Left ventricle myocardium superior (tissue), 1 donor: ENCODE measurements at regions not wholly inside any gene's neighbourhood (a gene's known extent, or its start where the extent isn't known, plus 50 kb on each side); places are given as distances from the start of the nearest gene placed in this dataset.
A peak's percentile ranks its signal among the peaks of the same experiment; 100 is the strongest.
"Not testable (repeated sequence)": the region's sequence is repeated elsewhere in the genome, so short reads cannot be mapped to it uniquely, and the experiment has no call there.

ENCODE experiments used
- ATAC-seq: fragments of 200-7000 bp; cut with Tn5 transposase; one replicate; pipeline ENCODE4 v1.9.1; 2020; ENCODE audit warnings: mild to moderate bottlenecking, moderate library complexity
- DNase-seq: peaks from one replicate; pipeline ENCODE4 v3.0.0-alpha.2; 2020
- intact Hi-C: fragments of 100-400 bp; cut with micrococcal nuclease; formaldehyde crosslinking; loops from one replicate; pipeline ENCODE4 v1.11.0; 2022
- donor health status: DM: no; HTN: yes; CAD: no; lungs with severe emphysema.

GRCh38 chr4:149214301-149214700, 601.3 kb downstream of the IQCM start:
- intact Hi-C loops: no loop called here
- ATAC-seq (no peak), DNase-seq (no peak)

- intact Hi-C loops: no loop called here
- no peak for ATAC-seq
These were observed 603.8 kb downstream of the IQCM start for GRCh38 chr4:149211876-149212275.

GRCh38 chr4:149203256-149204001, 612.2 kb downstream of the IQCM start:
- ATAC-seq (peak; percentile 98), DNase-seq (peak; percentile 43)
- intact Hi-C loops: no loop called here

More at GRCh38 chr4:149211876-149212275, 603.8 kb downstream of the IQCM start:
- DNase-seq: no peak

- intact Hi-C loops: no loop called here
- ATAC-seq (no peak), DNase-seq (no peak)
These were observed 613.5 kb downstream of the IQCM start for GRCh38 chr4:149202117-149202516.

- intact Hi-C loops: no loop called here
- no peak for ATAC-seq
- no peak for DNase-seq
These were observed 616.0 kb downstream of the IQCM start for GRCh38 chr4:149199594-149199993.

- no peak for ATAC-seq
- intact Hi-C loops: no loop called here
- no peak for DNase-seq
These were observed 621.6 kb downstream of the IQCM start for GRCh38 chr4:149194061-149194460.

- intact Hi-C loops: no loop called here
- DNase-seq: no peak
- no peak for ATAC-seq
These were observed 627.9 kb downstream of the IQCM start for GRCh38 chr4:149187726-149188125.

GRCh38 chr4:149183638-149184037, 632.0 kb downstream of the IQCM start:
- intact Hi-C loops: no loop called here
- ATAC-seq (no peak), DNase-seq (no peak)

GRCh38 chr4:149181459-149181858, 634.2 kb downstream of the IQCM start:
- DNase-seq, ATAC-seq, intact Hi-C loops: not testable (repeated sequence)

GRCh38 chr4:149176039-149176438, 639.6 kb downstream of the IQCM start:
- intact Hi-C loops: no loop called here
- no peak for ATAC-seq
- DNase-seq: no peak

- no peak for DNase-seq
- no peak for ATAC-seq
- intact Hi-C loops: no loop called here
These were observed 640.1 kb downstream of the IQCM start for GRCh38 chr4:149175549-149175948.

GRCh38 chr4:149173241-149174013, 642.2 kb downstream of the IQCM start:
- intact Hi-C loops: no loop called here
- no peak for DNase-seq
- ATAC-seq: no peak

- intact Hi-C loops: no loop called here
- DNase-seq (no peak), ATAC-seq (no peak)
These were observed 647.0 kb downstream of the IQCM start for GRCh38 chr4:149168645-149169044.

- no peak for DNase-seq
- intact Hi-C loops: no loop called here
- ATAC-seq: no peak
These were observed 648.8 kb downstream of the IQCM start for GRCh38 chr4:149166876-149167275.

- intact Hi-C loops: no loop called here
- DNase-seq: no peak
- ATAC-seq: no peak
These were observed 649.3 kb downstream of the IQCM start for GRCh38 chr4:149166365-149166764.

- DNase-seq (no peak), ATAC-seq (no peak)
- intact Hi-C loops: no loop called here
These were observed 651.4 kb downstream of the IQCM start for GRCh38 chr4:149164282-149164681.

GRCh38 chr4:149161247-149161646, 654.4 kb downstream of the IQCM start:
- ATAC-seq: peak; percentile 84
- DNase-seq: no peak
- intact Hi-C loops: no loop called here

- intact Hi-C loops: no loop called here
- ATAC-seq (no peak), DNase-seq (no peak)
These were observed 655.3 kb downstream of the IQCM start for GRCh38 chr4:149160370-149160769.

- no peak for ATAC-seq
- intact Hi-C loops: no loop called here
These were observed 656.8 kb downstream of the IQCM start for GRCh38 chr4:149158817-149159216.

GRCh38 chr4:149145803-149146202, 669.8 kb downstream of the IQCM start:
- no peak for DNase-seq
- no peak for ATAC-seq
- intact Hi-C loops: no loop called here

More at GRCh38 chr4:149158817-149159216, 656.8 kb downstream of the IQCM start:
- DNase-seq: no peak

GRCh38 chr4:149144060-149144459, 671.6 kb downstream of the IQCM start:
- no peak for DNase-seq
- intact Hi-C loops: no loop called here
- ATAC-seq: no peak
